ENCODE measurements at regions not wholly inside any gene's neighbourhood (a gene's known extent, or its start where the extent isn't known, plus 50 kb on each side); places are given as distances from the start of the nearest gene placed in this dataset.

- H3K4me1 ChIP-seq: no peaks in the 10 kb centered on the region
- no peak overlapping the region for H3K27ac Mint-ChIP-seq
- H3K9ac ChIP-seq: no peak overlapping the region
- H3K4me3 Mint-ChIP-seq: no peak overlapping the region
- H3K27me3 ChIP-seq: no peaks in the 10 kb centered on the region
- H3K4me2 ChIP-seq: no peak overlapping the region
- H4K20me1 ChIP-seq (ENCODE audit: low read depth): no peaks in the 10 kb centered on the region
- no peaks in the 10 kb centered on the region for H3K27me3 Mint-ChIP-seq (ENCODE audit: insufficient read depth, low read depth)
- no peak for TF ChIP-seq EZH2 (IDR thresholded peaks at IDR 0.05)
- no peak for TF ChIP-seq EZH2phosphoT487 (IDR thresholded peaks at IDR 0.05)
- TF ChIP-seq CTCF (IDR thresholded peaks at IDR 0.05): peak; percentile 86
- DNase-seq (ENCODE audit: low spot score): peak; percentile 73
- no peak overlapping the region for H3K27ac ChIP-seq
- no peaks in the 10 kb centered on the region for H3K9me3 ChIP-seq (ENCODE audit: low read depth)
- no peak overlapping the region for H2AFZ ChIP-seq (replicated peaks)
- H3K79me2 ChIP-seq (ENCODE audit: low read depth): no peaks in the 10 kb centered on the region
- H3K9me3 Mint-ChIP-seq: no peaks in the 10 kb centered on the region
- H3K36me3 ChIP-seq: no peaks in the 10 kb centered on the region
- H3K4me1 Mint-ChIP-seq: peaks cover 3% of the 10 kb centered on the region
- no peaks in the 10 kb centered on the region for H3F3A ChIP-seq (ENCODE audit: low read depth)
- H3K4me3 ChIP-seq: no peak overlapping the region
- no peaks in the 10 kb centered on the region for H3K36me3 Mint-ChIP-seq
These were observed 791.9 kb upstream of the CDH6 start for GRCh38 chr5:30401479-30402058.

- Mint-ChIP-seq H3K36me3 (no peaks in the 10 kb centered on the region), H3K4me3 (no peak overlapping the region), H3K9me3 (no peaks in the 10 kb centered on the region), H3K4me1 (peaks cover 3% of the 10 kb centered on the region), H3K27ac (no peak overlapping the region), H3K27me3 (ENCODE audit: insufficient read depth, low read depth) (no peaks in the 10 kb centered on the region)
- Histone ChIP-seq H3K79me2 (ENCODE audit: low read depth) (no peaks in the 10 kb centered on the region), H3K4me2 (no peak overlapping the region), H3K9me3 (ENCODE audit: low read depth) (no peaks in the 10 kb centered on the region), H3K36me3 (no peaks in the 10 kb centered on the region), H3K9ac (no peak overlapping the region), H3K4me3 (no peak overlapping the region), H4K20me1 (ENCODE audit: low read depth) (no peaks in the 10 kb centered on the region), H3K4me1 (no peaks in the 10 kb centered on the region), H3F3A (ENCODE audit: low read depth) (no peaks in the 10 kb centered on the region), H3K27me3 (no peaks in the 10 kb centered on the region), H2AFZ (replicated peaks) (no peak overlapping the region), H3K27ac (no peak overlapping the region)
- TF ChIP-seq EZH2 (IDR thresholded peaks at IDR 0.05): no peak
- no peak for DNase-seq (ENCODE audit: low spot score)
These were observed 795.1 kb upstream of the CDH6 start for GRCh38 chr5:30398423-30398822.

- H3K9me3 Mint-ChIP-seq: no peaks in the 10 kb centered on the region
- no peaks in the 10 kb centered on the region for H4K20me1 ChIP-seq (ENCODE audit: low read depth)
- peaks cover 2% of the 10 kb centered on the region for H3K27me3 Mint-ChIP-seq (ENCODE audit: insufficient read depth, low read depth)
- no peak for TF ChIP-seq CTCF (IDR thresholded peaks at IDR 0.05)
- TF ChIP-seq EZH2phosphoT487 (IDR thresholded peaks at IDR 0.05): no peak
- TF ChIP-seq EZH2 (IDR thresholded peaks at IDR 0.05): no peak
- H3F3A ChIP-seq (ENCODE audit: low read depth): no peaks in the 10 kb centered on the region
- no peak overlapping the region for H3K9ac ChIP-seq
- DNase-seq (ENCODE audit: low spot score): no peak
- H3K4me1 ChIP-seq: no peaks in the 10 kb centered on the region
- no peak overlapping the region for H3K27ac ChIP-seq
- no peak overlapping the region for H2AFZ ChIP-seq (replicated peaks)
- H3K36me3 ChIP-seq: no peaks in the 10 kb centered on the region
- no peaks in the 10 kb centered on the region for H3K79me2 ChIP-seq (ENCODE audit: low read depth)
- H3K9me3 ChIP-seq (ENCODE audit: low read depth): no peaks in the 10 kb centered on the region
- H3K27ac Mint-ChIP-seq: no peak overlapping the region
- no peaks in the 10 kb centered on the region for H3K36me3 Mint-ChIP-seq
- no peak overlapping the region for H3K4me2 ChIP-seq
- no peak overlapping the region for H3K4me3 Mint-ChIP-seq
- H3K27me3 ChIP-seq: no peaks in the 10 kb centered on the region
- H3K4me3 ChIP-seq: no peak overlapping the region
- H3K4me1 Mint-ChIP-seq: no peaks in the 10 kb centered on the region
These were observed 800.6 kb upstream of the CDH6 start for GRCh38 chr5:30392897-30393296.

- Mint-ChIP-seq H3K4me1 (no peaks in the 10 kb centered on the region), H3K36me3 (no peaks in the 10 kb centered on the region), H3K9me3 (no peaks in the 10 kb centered on the region), H3K27me3 (ENCODE audit: insufficient read depth, low read depth) (peaks cover 2% of the 10 kb centered on the region), H3K4me3 (no peak overlapping the region), H3K27ac (no peak overlapping the region)
- H3K9me3 ChIP-seq (ENCODE audit: low read depth): no peaks in the 10 kb centered on the region
- no peaks in the 10 kb centered on the region for H3K79me2 ChIP-seq (ENCODE audit: low read depth)
- H3K4me3 ChIP-seq: no peak overlapping the region
- TF ChIP-seq CTCF (IDR thresholded peaks at IDR 0.05): no peak
- no peak for TF ChIP-seq EZH2phosphoT487 (IDR thresholded peaks at IDR 0.05)
- no peak for TF ChIP-seq EZH2 (IDR thresholded peaks at IDR 0.05)
- no peak overlapping the region for H3K9ac ChIP-seq
- DNase-seq (ENCODE audit: low spot score): no peak
- no peak overlapping the region for H3K4me2 ChIP-seq
- no peak overlapping the region for H3K27ac ChIP-seq
- H3K36me3 ChIP-seq: no peaks in the 10 kb centered on the region
- no peaks in the 10 kb centered on the region for H4K20me1 ChIP-seq (ENCODE audit: low read depth)
- no peaks in the 10 kb centered on the region for H3K27me3 ChIP-seq
- no peaks in the 10 kb centered on the region for H3F3A ChIP-seq (ENCODE audit: low read depth)
- H3K4me1 ChIP-seq: no peaks in the 10 kb centered on the region
- no peak overlapping the region for H2AFZ ChIP-seq (replicated peaks)
These were observed 803.4 kb upstream of the CDH6 start for GRCh38 chr5:30390095-30390494.
